IMR-90 (cell line): ENCODE measurements at regions not wholly inside any gene's neighbourhood (a gene's known extent, or its start where the extent isn't known, plus 50 kb on each side); places are given as distances from the start of the nearest gene placed in this dataset.

Experiments used
- ATAC-seq: fragments of 200-7000 bp; cut with Tn5 transposase; 2 replicates; pipeline ENCODE4 v1.9.1; 2020; ENCODE audit warnings: low read depth, mild to moderate bottlenecking, moderate library complexity
- BruUV-seq: library from RNA; stranded (reverse); fragments of 400-500 nt; replicated peaks from 2 replicates; lab custom pipeline; 2021; lab: Mats Ljungman, UMichigan
- CTCF ChIA-PET: fragments of 300-600 bp; formaldehyde crosslinking; extraction: SDS; loops from one replicate; lab custom pipeline; 2021; ENCODE audit warnings: antibody characterized with exemption; lab: Yijun Ruan, JAX
- POLR2A ChIA-PET: fragments of 300-600 bp; sonication (Branson Sonifier 250); formaldehyde crosslinking; loops from one replicate; lab custom pipeline; 2022; ENCODE audit warnings: antibody characterized with exemption; ENCODE audit not compliant: unreplicated experiment; lab: Charles Lee
- DNase-seq: peaks from one replicate; pipeline ENCODE4 v3.0.0; 2013
- H2AFZ ChIP-seq: replicated peaks from 2 replicates; pipeline ENCODE3; 2013; ENCODE audit warnings: low read length, mild to moderate bottlenecking; ENCODE audit not compliant: poor library complexity
- H2AK5ac ChIP-seq: 2 replicates; pipeline ENCODE4 v1.6.1; 2013; ENCODE audit warnings: low read depth, low read length, inconsistent platforms
- H2AK9ac ChIP-seq: replicated peaks from 2 replicates; pipeline ENCODE3; 2013; ENCODE audit warnings: mild to moderate bottlenecking, low read depth, low read length, moderate library complexity; ENCODE audit not compliant: poor library complexity
- H2BK120ac ChIP-seq: 2 replicates; pipeline ENCODE4 v1.6.1; 2013; ENCODE audit warnings: low read depth, low read length, inconsistent platforms
- H2BK15ac ChIP-seq: 3 replicates; pipeline ENCODE4 v1.6.1; 2013; ENCODE audit warnings: low read depth, low read length, inconsistent platforms
- H2BK20ac ChIP-seq: 2 replicates; pipeline ENCODE4 v1.6.1; 2013; ENCODE audit warnings: low read depth, mild to moderate bottlenecking, inconsistent platforms, low read length, moderate library complexity
- H2BK5ac ChIP-seq: 2 replicates; pipeline ENCODE4 v1.6.1; 2013; ENCODE audit warnings: mild to moderate bottlenecking, low read depth, low read length, inconsistent platforms; ENCODE audit not compliant: poor library complexity, severe bottlenecking
- H3K14ac ChIP-seq: replicated peaks from 2 replicates; pipeline ENCODE4 v1.6.1; 2013; ENCODE audit warnings: low read depth, low read length, inconsistent platforms
- H3K18ac ChIP-seq: 2 replicates; pipeline ENCODE4 v1.6.1; 2013; ENCODE audit warnings: low read depth, low read length, control low read depth
- H3K23ac ChIP-seq: 2 replicates; pipeline ENCODE4 v1.6.1; 2013; ENCODE audit warnings: low read depth, low read length, inconsistent platforms
- H3K27ac ChIP-seq: 2 replicates; pipeline ENCODE4 v1.5.1; 2013; ENCODE audit warnings: mild to moderate bottlenecking, control low read depth, low read length; ENCODE audit not compliant: insufficient read depth
- H3K27me3 ChIP-seq: 2 replicates; pipeline ENCODE4 v1.6.1; 2013; ENCODE audit warnings: low read length; ENCODE audit not compliant: control insufficient read depth, insufficient read depth
- H3K36me3 ChIP-seq: 2 replicates; pipeline ENCODE4 v1.6.1; 2013; ENCODE audit warnings: low read length, mixed read lengths; ENCODE audit not compliant: control insufficient read depth, insufficient read depth
- H3K4ac ChIP-seq: 2 replicates; pipeline ENCODE4 v1.6.1; 2013; ENCODE audit warnings: low read depth, low read length, inconsistent platforms
- H3K4me1 ChIP-seq: 2 replicates; pipeline ENCODE4 v1.6.1; 2013; ENCODE audit warnings: low read length, mixed read lengths; ENCODE audit not compliant: control insufficient read depth, insufficient read depth
- H3K4me2 ChIP-seq: 2 replicates; pipeline ENCODE4 v1.6.1; 2013; ENCODE audit warnings: low read depth, mild to moderate bottlenecking, control low read depth, low read length, moderate library complexity
- H3K4me3 ChIP-seq: 2 replicates; pipeline ENCODE4 v1.5.1; 2013; ENCODE audit warnings: low read depth, mild to moderate bottlenecking, control low read depth, low read length, moderate library complexity; ENCODE audit not compliant: insufficient read depth
- H3K56ac ChIP-seq: 2 replicates; pipeline ENCODE4 v1.6.1; 2013; ENCODE audit warnings: low read length, inconsistent platforms; ENCODE audit not compliant: insufficient read depth; ENCODE audit errors: extremely low read depth
- H3K79me1 ChIP-seq, 2 experiments: 2 replicates each; pipeline ENCODE4 v1.6.1; 2013; ENCODE audit warnings: low read length in 2 of 2, inconsistent platforms in 1 of 2, low read depth in 1 of 2
- H3K9ac ChIP-seq: 2 replicates; pipeline ENCODE4 v1.6.1; 2013; ENCODE audit warnings: low read depth, low read length, control low read depth
- H3K9me1 ChIP-seq: 2 replicates; pipeline ENCODE4 v1.6.1; 2013; ENCODE audit warnings: low read length, inconsistent platforms; ENCODE audit not compliant: insufficient read depth
- H3K9me3 ChIP-seq: 2 replicates; pipeline ENCODE4 v1.6.1; 2013; ENCODE audit warnings: low read length; ENCODE audit not compliant: control insufficient read depth, insufficient read depth
- H4K20me1 ChIP-seq: 2 replicates; pipeline ENCODE4 v1.6.1; 2013; ENCODE audit warnings: low read length, inconsistent platforms; ENCODE audit not compliant: insufficient read depth
- H4K5ac ChIP-seq: 2 replicates; pipeline ENCODE4 v1.6.1; 2013; ENCODE audit warnings: mild to moderate bottlenecking, low read depth, low read length, control low read depth
- H4K8ac ChIP-seq, 2 experiments: 2 replicates each; pipeline ENCODE4 v1.6.1; 2013; ENCODE audit warnings: low read depth in 2 of 2, low read length in 2 of 2, control low read depth in 1 of 2, inconsistent platforms in 1 of 2
- H4K91ac ChIP-seq: 2 replicates; pipeline ENCODE4 v1.6.1; 2013; ENCODE audit warnings: low read depth, low read length, inconsistent platforms; ENCODE audit not compliant: insufficient read depth
- BHLHE40 ChIP-seq: fragments of 150-350 bp; IDR thresholded peaks from 2 replicates; pipeline ENCODE4 v1.6.1; 2016; ENCODE audit warnings: mild to moderate bottlenecking, low read depth, low read length
- CHD1 ChIP-seq: IDR thresholded peaks from 2 replicates; pipeline ENCODE4 v1.6.1; 2012; ENCODE audit warnings: low read depth, low read length, improper control_type of control experiment
- FOS ChIP-seq: fragments of 150-350 bp; IDR thresholded peaks from 2 replicates; pipeline ENCODE4 v1.6.1; 2016; ENCODE audit warnings: low read depth, low read length
- MAFK ChIP-seq: IDR thresholded peaks from 2 replicates; pipeline ENCODE4 v1.6.1; 2012; ENCODE audit warnings: low read depth, low read length, improper control_type of control experiment
- MAZ ChIP-seq: IDR thresholded peaks from 2 replicates; pipeline ENCODE4 v1.6.1; 2012; ENCODE audit warnings: low read depth, mild to moderate bottlenecking, low read length, improper control_type of control experiment, moderate library complexity, borderline replicate concordance
- MXI1 ChIP-seq: IDR thresholded peaks from 2 replicates; pipeline ENCODE4 v1.6.1; 2012; ENCODE audit warnings: low read depth, mild to moderate bottlenecking, low read length, moderate library complexity, borderline replicate concordance
- NFE2L2 ChIP-seq: fragments of 150-350 bp; IDR thresholded peaks from 2 replicates; pipeline ENCODE4 v1.6.1; 2016; ENCODE audit warnings: low read depth, mild to moderate bottlenecking, low read length
- POLR2A ChIP-seq: IDR thresholded peaks from 2 replicates; pipeline ENCODE4 v1.6.1; 2012; ENCODE audit warnings: mild to moderate bottlenecking, low read depth, low read length
- RAD21 ChIP-seq: IDR thresholded peaks from 2 replicates; pipeline ENCODE4 v1.6.1; 2012; ENCODE audit warnings: low read length, improper control_type of control experiment
- RCOR1 ChIP-seq: IDR thresholded peaks from 2 replicates; pipeline ENCODE4 v1.6.1; 2012; ENCODE audit warnings: mild to moderate bottlenecking, low read length, improper control_type of control experiment; ENCODE audit not compliant: insufficient replicate concordance
- RFX5 ChIP-seq: IDR thresholded peaks from 2 replicates; pipeline ENCODE4 v1.8.0; 2012; ENCODE audit warnings: low read depth, mild to moderate bottlenecking, low read length, moderate library complexity
- SMC3 ChIP-seq: fragments of 150-350 bp; IDR thresholded peaks from 2 replicates; pipeline ENCODE4 v1.6.1; 2016; ENCODE audit warnings: low read depth, mild to moderate bottlenecking, antibody characterized with exemption, low read length, moderate library complexity
- WGBS, 2 experiments: methylation state at CpG; one replicate each; pipeline versions ENCODE4 v1.1.5 to v1.1.7; 2013; ENCODE audit warnings: missing lambda C conversion rate in 2 of 2; ENCODE audit not compliant: insufficient read length in 1 of 2; ENCODE audit errors: extremely low coverage in 2 of 2; 5-methylcytosine and 5-hydroxymethylcytosine counted together
- dilution Hi-C: fragments of 300-500 bp; cut with HindIII; formaldehyde crosslinking; loops from one replicate; pipeline ENCODE4 v1.14.3; 2018; ENCODE audit warnings: low sequenced_read_pairs; ENCODE audit not compliant: unreplicated experiment
- in situ Hi-C: fragments of 300-500 bp; cut with MboI; formaldehyde crosslinking; loops from 3 replicates; pipeline ENCODE4 v1.14.3; 2019; ENCODE audit warnings: low sequenced_read_pairs, inconsistent platforms, mixed read lengths
- intact Hi-C: fragments of 100-400 bp; cut with micrococcal nuclease; formaldehyde crosslinking; loops from 2 replicates; pipeline ENCODE4 v1.10.0; 2022
- TF ChIP-seq, protein P1 (sequence below): fragments of 150-350 bp; IDR thresholded peaks from 2 replicates; pipeline ENCODE4 v1.6.1; 2016; ENCODE audit warnings: low read depth, mild to moderate bottlenecking, low read length, moderate library complexity, borderline replicate concordance
- TF ChIP-seq, protein P2 (sequence below): conservative IDR thresholded peaks from 2 replicates; pipeline ENCODE4 v1.5.1; 2012; ENCODE audit warnings: mild to moderate bottlenecking, low read depth, low read length, improper control_type of control experiment
- TF ChIP-seq, protein P3 (sequence below): fragments of 150-350 bp; IDR thresholded peaks from 2 replicates; pipeline ENCODE4 v1.6.1; 2017; ENCODE audit warnings: mild to moderate bottlenecking, antibody characterized with exemption, low read length, low read depth

DNA sequence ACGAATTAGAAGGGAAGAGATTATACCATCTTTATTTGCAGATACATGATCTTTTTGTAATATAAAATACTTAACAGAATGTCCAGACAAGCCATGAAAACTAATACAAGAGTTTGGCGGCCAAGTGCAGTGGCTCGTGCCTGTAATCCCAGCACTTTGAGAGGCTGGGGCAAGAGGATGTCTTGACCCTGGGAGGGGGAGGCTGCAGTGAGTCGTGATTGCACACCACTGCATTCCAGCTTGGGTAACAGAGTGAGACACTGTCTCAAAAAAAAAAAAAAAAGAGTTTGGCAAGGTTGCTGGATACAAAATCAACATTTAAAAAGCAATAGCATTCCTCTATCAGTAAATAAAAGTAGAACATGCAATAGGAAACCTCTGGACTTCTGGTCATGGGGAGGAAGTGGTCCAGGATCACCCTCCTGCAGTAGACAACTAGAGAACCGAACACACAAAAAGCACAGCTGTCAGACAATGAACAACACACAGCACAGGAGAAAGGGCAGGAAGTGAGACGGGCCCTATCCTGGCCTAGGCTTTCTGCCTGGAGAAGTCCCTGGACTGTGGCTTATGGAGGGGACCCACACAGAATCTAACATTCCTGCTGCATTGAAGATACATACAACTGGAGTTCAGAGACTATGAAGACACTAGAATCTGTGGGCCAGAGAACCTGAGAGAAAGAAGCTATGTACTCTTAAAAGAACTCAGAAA lies 118.9 kb upstream of the ARL4C start:
- WGBS, 2 experiments, result no CpG with 5 or more reads among the region's 6 CpGs
- H2AK9ac ChIP-seq, result no peak overlapping the region
- peaks cover 3% of the 10 kb centered on the region for H3K4me1 ChIP-seq
- no peak overlapping the region for H3K9ac ChIP-seq
- no peaks in the 10 kb centered on the region for H3K9me1 ChIP-seq
- H3K27ac ChIP-seq, result peak overlapping the region; percentile 72; the same call in 1 of the 2 replicates
- peak overlapping the region; percentile 36; the same call in 1 of the 2 replicates for H4K5ac ChIP-seq
- H2BK15ac ChIP-seq, result peak overlapping the region; percentile 25; the same call in 1 of the 3 replicates
- H2AFZ ChIP-seq, result peak overlapping the region; percentile 26
- H3K9me3 ChIP-seq, result no peaks in the 10 kb centered on the region
- in situ Hi-C loops, result no loop called here
- H4K91ac ChIP-seq, result peak overlapping the region; percentile 57
- intact Hi-C loops, result no loop called here
- H3K4ac ChIP-seq, result peak overlapping the region; percentile 24; the same call in 1 of the 2 replicates
- dilution Hi-C loops, result no loop called here
- H3K36me3 ChIP-seq, result no peaks in the 10 kb centered on the region
- peak; percentile 66 for ATAC-seq
- peak overlapping the region; percentile 50 for H3K18ac ChIP-seq
- H3K4me3 ChIP-seq, result no peak overlapping the region
- POLR2A ChIA-PET, result interaction anchor here (0.6 kb wide), 1 partner anchor 1259 kb away, joined by 3 read pairs; no protein-coding TSS in a partner anchor
- CTCF ChIA-PET, result interaction anchor here (0.7 kb wide), 1 partner anchor 39 kb away, joined by 3 read pairs; no protein-coding TSS in a partner anchor
- no peak overlapping the region for H3K23ac ChIP-seq
- no peak overlapping the region for H3K4me2 ChIP-seq
- H2BK5ac ChIP-seq, result peak overlapping the region; percentile 21
- no peak overlapping the region; the same call in 1 of the 2 replicates for H3K56ac ChIP-seq
- no peaks in the 10 kb centered on the region for H3K27me3 ChIP-seq
- H4K20me1 ChIP-seq, result no peaks in the 10 kb centered on the region
- DNase-seq, result peak; percentile 36
- no TSS peak for BruUV-seq
- peak overlapping the region; percentile 79 for H2BK120ac ChIP-seq
- no peak overlapping the region for H3K14ac ChIP-seq
- no peaks in the 10 kb centered on the region for H3K79me1 ChIP-seq
- peak overlapping the region; percentile 47 for H2AK5ac ChIP-seq
- peak overlapping the region; percentile 0 to 66; a peak in 1 of 4 replicates for H4K8ac ChIP-seq
- peak overlapping the region; percentile 48; the same call in 1 of the 2 replicates for H2BK20ac ChIP-seq
- TF ChIP-seq SMC3, result no peak
- TF ChIP-seq, protein P1, sequence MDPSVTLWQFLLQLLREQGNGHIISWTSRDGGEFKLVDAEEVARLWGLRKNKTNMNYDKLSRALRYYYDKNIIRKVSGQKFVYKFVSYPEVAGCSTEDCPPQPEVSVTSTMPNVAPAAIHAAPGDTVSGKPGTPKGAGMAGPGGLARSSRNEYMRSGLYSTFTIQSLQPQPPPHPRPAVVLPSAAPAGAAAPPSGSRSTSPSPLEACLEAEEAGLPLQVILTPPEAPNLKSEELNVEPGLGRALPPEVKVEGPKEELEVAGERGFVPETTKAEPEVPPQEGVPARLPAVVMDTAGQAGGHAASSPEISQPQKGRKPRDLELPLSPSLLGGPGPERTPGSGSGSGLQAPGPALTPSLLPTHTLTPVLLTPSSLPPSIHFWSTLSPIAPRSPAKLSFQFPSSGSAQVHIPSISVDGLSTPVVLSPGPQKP, result no peak
- TF ChIP-seq NFE2L2, result no peak
- TF ChIP-seq RCOR1, result no peak
- TF ChIP-seq, protein P2, sequence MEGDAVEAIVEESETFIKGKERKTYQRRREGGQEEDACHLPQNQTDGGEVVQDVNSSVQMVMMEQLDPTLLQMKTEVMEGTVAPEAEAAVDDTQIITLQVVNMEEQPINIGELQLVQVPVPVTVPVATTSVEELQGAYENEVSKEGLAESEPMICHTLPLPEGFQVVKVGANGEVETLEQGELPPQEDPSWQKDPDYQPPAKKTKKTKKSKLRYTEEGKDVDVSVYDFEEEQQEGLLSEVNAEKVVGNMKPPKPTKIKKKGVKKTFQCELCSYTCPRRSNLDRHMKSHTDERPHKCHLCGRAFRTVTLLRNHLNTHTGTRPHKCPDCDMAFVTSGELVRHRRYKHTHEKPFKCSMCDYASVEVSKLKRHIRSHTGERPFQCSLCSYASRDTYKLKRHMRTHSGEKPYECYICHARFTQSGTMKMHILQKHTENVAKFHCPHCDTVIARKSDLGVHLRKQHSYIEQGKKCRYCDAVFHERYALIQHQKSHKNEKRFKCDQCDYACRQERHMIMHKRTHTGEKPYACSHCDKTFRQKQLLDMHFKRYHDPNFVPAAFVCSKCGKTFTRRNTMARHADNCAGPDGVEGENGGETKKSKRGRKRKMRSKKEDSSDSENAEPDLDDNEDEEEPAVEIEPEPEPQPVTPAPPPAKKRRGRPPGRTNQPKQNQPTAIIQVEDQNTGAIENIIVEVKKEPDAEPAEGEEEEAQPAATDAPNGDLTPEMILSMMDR, result no peak
- no peak for TF ChIP-seq RFX5
- TF ChIP-seq FOS, result no peak
- TF ChIP-seq BHLHE40, result no peak
- TF ChIP-seq CHD1, result no peak
- TF ChIP-seq, protein P3, sequence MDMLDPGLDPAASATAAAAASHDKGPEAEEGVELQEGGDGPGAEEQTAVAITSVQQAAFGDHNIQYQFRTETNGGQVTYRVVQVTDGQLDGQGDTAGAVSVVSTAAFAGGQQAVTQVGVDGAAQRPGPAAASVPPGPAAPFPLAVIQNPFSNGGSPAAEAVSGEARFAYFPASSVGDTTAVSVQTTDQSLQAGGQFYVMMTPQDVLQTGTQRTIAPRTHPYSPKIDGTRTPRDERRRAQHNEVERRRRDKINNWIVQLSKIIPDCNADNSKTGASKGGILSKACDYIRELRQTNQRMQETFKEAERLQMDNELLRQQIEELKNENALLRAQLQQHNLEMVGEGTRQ, result no peak
- no peak for TF ChIP-seq MAZ
- TF ChIP-seq RAD21, result no peak
- TF ChIP-seq MXI1, result no peak
- no peak for TF ChIP-seq POLR2A
- no peak for TF ChIP-seq MAFK
